22Rv1 (cell line): ENCODE measurements at regions not wholly inside any gene's neighbourhood (a gene's known extent, or its start where the extent isn't known, plus 50 kb on each side); places are given as distances from the start of the nearest gene placed in this dataset.

ENCODE experiments used
- H3K27ac ChIP-seq: fragments of 450-650 bp; 2 replicates; pipeline ENCODE4 v1.5.1; 2017
- CTCF ChIP-seq: fragments of 450-650 bp; IDR thresholded peaks from 2 replicates; pipeline ENCODE4 v1.5.1; 2017; ENCODE audit warnings: mild to moderate bottlenecking
- ZFX ChIP-seq: fragments of 450-650 bp; IDR thresholded peaks from 2 replicates; pipeline ENCODE4 v1.6.1; 2017; ENCODE audit warnings: antibody characterized with exemption, borderline replicate concordance

- TF ChIP-seq ZFX, result no peak
- no peak for TF ChIP-seq CTCF
Measured at GRCh38 chr16:86224126-86224525, 286.2 kb upstream of the FOXF1 start.

GRCh38 chr16:86224629-86225028, 285.7 kb upstream of the FOXF1 start:
- H3K27ac ChIP-seq, result no peak overlapping the region
- TF ChIP-seq ZFX (no peak), CTCF (no peak)

More at GRCh38 chr16:86224126-86224525, 286.2 kb upstream of the FOXF1 start:
- no peak overlapping the region for H3K27ac ChIP-seq

GRCh38 chr16:86225905-86226371, 284.4 kb upstream of the FOXF1 start:
- TF ChIP-seq ZFX, result no peak
- H3K27ac ChIP-seq, result no peak overlapping the region

- no peak overlapping the region for H3K27ac ChIP-seq
- TF ChIP-seq ZFX, result no peak
- TF ChIP-seq CTCF, result no peak
Measured at GRCh38 chr16:86227041-86227440, 283.3 kb upstream of the FOXF1 start.

GRCh38 chr16:86227801-86228200, 282.5 kb upstream of the FOXF1 start:
- TF ChIP-seq ZFX, result no peak
- TF ChIP-seq CTCF, result no peak
- no peak overlapping the region for H3K27ac ChIP-seq

- no peak overlapping the region for H3K27ac ChIP-seq
- no peak for TF ChIP-seq ZFX
- no peak for TF ChIP-seq CTCF
Measured at GRCh38 chr16:86228713-86229112, 281.6 kb upstream of the FOXF1 start.

- no peak overlapping the region for H3K27ac ChIP-seq
- TF ChIP-seq ZFX (no peak), CTCF (no peak)
Measured at GRCh38 chr16:86229283-86229682, 281.0 kb upstream of the FOXF1 start.

GRCh38 chr16:86229866-86230656, 280.3 kb upstream of the FOXF1 start:
- TF ChIP-seq CTCF (no peak), ZFX (no peak)
- no peak overlapping the region for H3K27ac ChIP-seq
